HCT116 (cell line): ENCODE measurements at regions not wholly inside any gene's neighbourhood (a gene's known extent, or its start where the extent isn't known, plus 50 kb on each side); places are given as distances from the start of the nearest gene placed in this dataset.

Experiments
- ATAC-seq: fragments of 200-7000 bp; cut with Tn5 transposase; 2 replicates; pipeline ENCODE4 v1.9.1; 2020; ENCODE audit warnings: mild to moderate bottlenecking, moderate library complexity
- BruUV-seq: library from RNA; stranded (reverse); fragments of 400-500 nt; replicated peaks from 2 replicates; lab custom pipeline; 2021; lab: Mats Ljungman, UMichigan
- CTCF ChIA-PET: fragments of 300-600 bp; sonication (Branson Sonifier 250); formaldehyde crosslinking; loops from one replicate; lab custom pipeline; 2021; ENCODE audit warnings: antibody characterized with exemption; lab: Charles Lee
- POLR2A ChIA-PET: fragments of 300-600, 350-600 bp; sonication (Branson Sonifier 250); formaldehyde crosslinking; loops from one replicate; lab custom pipeline; 2021; ENCODE audit warnings: antibody characterized with exemption; lab: Charles Lee
- RAD21 ChIA-PET, 2 experiments: fragments of 300-600 bp; sonication (Branson Sonifier 250); formaldehyde crosslinking; loops; one replicate each; lab custom pipeline; 2023; ENCODE audit warnings: low total read pairs in 2 of 2; ENCODE audit not compliant: uncharacterized antibody in 2 of 2, unreplicated experiment in 2 of 2, low non-redundant PET in 1 of 2; lab: Charles Lee
- DNase-seq: peaks from one replicate; pipeline ENCODE4 v3.0.0-alpha.2; 2010; ENCODE audit warnings: low read depth, low spot score
- H2AFZ ChIP-seq: fragments of 200-600 bp; shearing (Covaris generic), sonication (generic); 2 replicates; pipeline ENCODE4 v1.6.1; 2017; ENCODE audit warnings: low read depth, mixed run types, mixed read lengths, antibody characterized with exemption, low read length; ENCODE audit not compliant: poor library complexity, severe bottlenecking
- H3K27ac ChIP-seq: 2 replicates; pipeline ENCODE4 v1.5.1; 2012; ENCODE audit warnings: low read depth, low read length
- H3K27me3 ChIP-seq: fragments of 200-600 bp; sonication (generic); 2 replicates; pipeline ENCODE4 v1.6.1; 2016; ENCODE audit warnings: mixed run types, low read length, mixed read lengths; ENCODE audit not compliant: insufficient read depth
- H3K36me3 ChIP-seq, 2 experiments: fragments of 200-500 bp in 1 of 2; fragments of 200-600 bp in 1 of 2; sonication (Bioruptor generic) in 1 of 2; sonication (generic) in 1 of 2; 2 replicates each; pipeline versions ENCODE4 v1.5.1 to v1.6.1; 2014 to 2016; ENCODE audit warnings: low read length in 2 of 2, inconsistent platforms in 1 of 2, mixed read lengths in 1 of 2, mixed run types in 1 of 2; ENCODE audit not compliant: insufficient read depth in 2 of 2, control insufficient read depth in 1 of 2
- H3K4me1 ChIP-seq, 2 experiments: fragments of 200-600 bp in 1 of 2; sonication (generic) in 1 of 2; 2 replicates each; pipeline versions ENCODE4 v1.5.1 to v1.6.1; 2012 to 2017; ENCODE audit warnings: low read length in 2 of 2, inconsistent platforms in 1 of 2, mild to moderate bottlenecking in 1 of 2, mixed read lengths in 1 of 2, mixed run types in 1 of 2, moderate library complexity in 1 of 2; ENCODE audit not compliant: insufficient read depth in 2 of 2, control insufficient read depth in 1 of 2
- H3K4me2 ChIP-seq: fragments of 200-600 bp; sonication (generic); 2 replicates; pipeline ENCODE4 v1.6.1; 2017; ENCODE audit warnings: mixed run types, low read length, mixed read lengths
- H3K4me3 ChIP-seq, 2 experiments: fragments of 200-600 bp in 1 of 2; sonication (generic) in 1 of 2; replicated peaks in 1 of 2; 2 replicates each; pipeline ENCODE4 v1.5.1; 2011 to 2016; ENCODE audit warnings: low read length in 2 of 2, control low read depth in 1 of 2, low read depth in 1 of 2, mild to moderate bottlenecking in 1 of 2, mixed read lengths in 1 of 2, mixed run types in 1 of 2
- H3K79me2 ChIP-seq: fragments of 200-600 bp; sonication (generic); 2 replicates; pipeline ENCODE4 v1.6.1; 2017; ENCODE audit warnings: mild to moderate bottlenecking, mixed run types, low read length, moderate library complexity, mixed read lengths; ENCODE audit not compliant: insufficient read depth
- H3K9ac ChIP-seq: fragments of 200-600 bp; sonication (generic); 2 replicates; pipeline ENCODE4 v1.6.1; 2016; ENCODE audit warnings: low read length, mixed read lengths
- H3K9me2 ChIP-seq: fragments of 200-600 bp; sonication (generic), shearing (Covaris generic); 2 replicates; pipeline ENCODE4 v1.6.1; 2017; ENCODE audit warnings: mixed run types, mild to moderate bottlenecking, moderate library complexity; ENCODE audit not compliant: insufficient read depth
- H3K9me3 ChIP-seq, 2 experiments: fragments of 200-500 bp in 1 of 2; fragments of 200-600 bp in 1 of 2; sonication (Bioruptor generic) in 1 of 2; sonication (generic) in 1 of 2; 2 replicates each; pipeline ENCODE4 v1.6.1; 2014 to 2017; ENCODE audit warnings: low read length in 2 of 2, mixed read lengths in 2 of 2, inconsistent platforms in 1 of 2, low read depth in 1 of 2, mild to moderate bottlenecking in 1 of 2, mixed run types in 1 of 2, moderate library complexity in 1 of 2; ENCODE audit not compliant: control insufficient read depth in 1 of 2, insufficient read depth in 1 of 2
- H4K20me1 ChIP-seq: fragments of 200-600 bp; sonication (generic), shearing (Covaris generic); 2 replicates; pipeline ENCODE4 v1.6.1; 2017; ENCODE audit warnings: mixed run types, mild to moderate bottlenecking, moderate library complexity; ENCODE audit not compliant: insufficient read depth
- ATF3 ChIP-seq: IDR thresholded peaks from 2 replicates; pipeline ENCODE4 v1.6.1; 2012
- EGR1 ChIP-seq: IDR thresholded peaks from 2 replicates; pipeline ENCODE4 v1.6.1; 2012; ENCODE audit warnings: low read depth
- ELF1 ChIP-seq: IDR thresholded peaks from 2 replicates; pipeline ENCODE4 v1.6.1; 2012; ENCODE audit warnings: low read depth, borderline replicate concordance
- EZH2 ChIP-seq: fragments of 200-600 bp; sonication (generic); IDR thresholded peaks from 2 replicates; pipeline ENCODE4 v1.6.1; 2017; ENCODE audit warnings: antibody characterized with exemption, mixed run types
- EZH2phosphoT487 ChIP-seq: fragments of 200-600 bp; IDR thresholded peaks from 2 replicates; pipeline ENCODE4 v1.6.1; 2018; ENCODE audit warnings: antibody characterized with exemption, borderline replicate concordance
- FOSL1 ChIP-seq: IDR thresholded peaks from 2 replicates; pipeline ENCODE4 v1.6.1; 2012; ENCODE audit warnings: low read depth
- JUND ChIP-seq: IDR thresholded peaks from 2 replicates; pipeline ENCODE4 v1.6.1; 2012
- MAX ChIP-seq: IDR thresholded peaks from 2 replicates; pipeline ENCODE4 v1.6.1; 2012
- POLR2AphosphoS5 ChIP-seq: IDR thresholded peaks from 2 replicates; pipeline ENCODE4 v1.6.1; 2011; ENCODE audit warnings: mild to moderate bottlenecking, low read depth, low read length, moderate library complexity
- REST ChIP-seq: IDR thresholded peaks from 2 replicates; pipeline ENCODE4 v1.6.1; 2012; ENCODE audit warnings: low read depth
- SIN3A ChIP-seq: IDR thresholded peaks from 2 replicates; pipeline ENCODE4 v1.6.1; 2012; ENCODE audit warnings: low read depth
- TCF7L2 ChIP-seq: IDR thresholded peaks from 2 replicates; pipeline ENCODE4 v1.7.0; 2011; ENCODE audit warnings: borderline replicate concordance, inconsistent platforms; ENCODE audit not compliant: insufficient read depth, insufficient read length; ENCODE audit errors: extremely low read depth
- YY1 ChIP-seq: IDR thresholded peaks from 2 replicates; pipeline ENCODE4 v1.6.1; 2011; ENCODE audit warnings: low read length, low read depth, moderate library complexity, mild to moderate bottlenecking; ENCODE audit not compliant: insufficient replicate concordance; ENCODE audit errors: extremely low read depth
- ZBTB33 ChIP-seq: IDR thresholded peaks from 2 replicates; pipeline ENCODE4 v1.6.1; 2011; ENCODE audit warnings: mild to moderate bottlenecking, low read length, moderate library complexity; ENCODE audit not compliant: insufficient replicate concordance; ENCODE audit errors: extremely low read depth
- intact Hi-C: fragments of 100-400 bp; cut with micrococcal nuclease; formaldehyde crosslinking; loops from 2 replicates; pipeline ENCODE4 v1.10.0; 2022

GRCh38 chr9:72440992-72441847, 76.2 kb upstream of the ZFAND5 start:
- intact Hi-C loops: loop anchor here (5.0 kb wide), 2 partner anchors 36 to 149 kb away; no protein-coding TSS in a partner anchor
- Histone ChIP-seq H3K27ac (no peak overlapping the region), H3K9ac (peak overlapping the region; percentile 42; the same call in 1 of the 2 replicates), H2AFZ (peak overlapping the region; percentile 79), H4K20me1 (no peaks in the 10 kb centered on the region), H3K27me3 (no peaks in the 10 kb centered on the region), H3K79me2 (no peaks in the 10 kb centered on the region), H3K4me1 (peaks cover 19 to 34% of the 10 kb centered on the region in 2 experiments), H3K4me3 (no peak overlapping the region), H3K4me2 (peak overlapping the region; percentile 71), H3K9me2 (no peaks in the 10 kb centered on the region), H3K9me3 (no peaks in the 10 kb centered on the region), H3K36me3 (no peaks in the 10 kb centered on the region)
- CTCF ChIA-PET: no interaction called here
- RAD21 ChIA-PET: no interaction called here
- no TSS peak for BruUV-seq
- ATAC-seq: no peak
- no peak for TF ChIP-seq EGR1
- TF ChIP-seq EZH2: no peak
- no peak for TF ChIP-seq REST
- TF ChIP-seq YY1: no peak
- TF ChIP-seq EZH2phosphoT487: no peak
- no peak for TF ChIP-seq ZBTB33
- TF ChIP-seq MAX: no peak
- TF ChIP-seq SIN3A: no peak
- TF ChIP-seq TCF7L2: no peak
- TF ChIP-seq POLR2AphosphoS5: no peak
- no peak for TF ChIP-seq ATF3
- no peak for TF ChIP-seq FOSL1
- no peak for TF ChIP-seq ELF1
- TF ChIP-seq JUND: no peak
- DNase-seq: no peak
- POLR2A ChIA-PET: interaction anchor here (2.4 kb wide), 1 partner anchor 76 kb away, joined by 9 read pairs; the partner anchor contains the start of gene ZFAND5
